HG02610 (cell line): ENCODE measurements at regions not wholly inside any gene's neighbourhood (a gene's known extent, or its start where the extent isn't known, plus 50 kb on each side); places are given as distances from the start of the nearest gene placed in this dataset.

Experiments used
- ATAC-seq: cut with Tn5 transposase; IDR thresholded peaks from one replicate; pipeline ENCODE4 v1.9.1; 2021; ENCODE audit warnings: mild to moderate bottlenecking, moderate library complexity; ENCODE audit not compliant: unreplicated experiment

GRCh38 chr22:49574881-49575702, 252.6 kb downstream of the BRD1 start:
- ATAC-seq: no peak

- ATAC-seq: no peak
These were observed 253.3 kb downstream of the BRD1 start for GRCh38 chr22:49574205-49574880.

- ATAC-seq: no peak
These were observed 254.4 kb downstream of the BRD1 start for GRCh38 chr22:49573109-49573765.

GRCh38 chr22:49571326-49571725, 256.3 kb downstream of the BRD1 start:
- ATAC-seq: no peak

GRCh38 chr22:49570032-49570848, 257.4 kb downstream of the BRD1 start:
- ATAC-seq: no peak

- no peak for ATAC-seq
These were observed 258.2 kb downstream of the BRD1 start for GRCh38 chr22:49569286-49570031.

- no peak for ATAC-seq
These were observed 258.9 kb downstream of the BRD1 start for GRCh38 chr22:49568751-49569285.

- ATAC-seq: no peak
These were observed 259.5 kb downstream of the BRD1 start for GRCh38 chr22:49567899-49568750.

GRCh38 chr22:49566693-49567092, 261.0 kb downstream of the BRD1 start:
- no peak for ATAC-seq

GRCh38 chr22:49566141-49566541, 261.5 kb downstream of the BRD1 start:
- ATAC-seq: no peak

GRCh38 chr22:49565516-49565855, 262.2 kb downstream of the BRD1 start:
- no peak for ATAC-seq

- ATAC-seq: no peak
These were observed 262.8 kb downstream of the BRD1 start for GRCh38 chr22:49564666-49565515.

- no peak for ATAC-seq
These were observed 263.6 kb downstream of the BRD1 start for GRCh38 chr22:49564054-49564453.

GRCh38 chr22:49562685-49563249, 264.9 kb downstream of the BRD1 start:
- no peak for ATAC-seq

GRCh38 chr22:49561976-49562375, 265.7 kb downstream of the BRD1 start:
- no peak for ATAC-seq

GRCh38 chr22:49561338-49561737, 266.3 kb downstream of the BRD1 start:
- no peak for ATAC-seq

- no peak for ATAC-seq
These were observed 272.1 kb downstream of the BRD1 start for GRCh38 chr22:49555526-49555925.

- ATAC-seq: no peak
These were observed 272.9 kb downstream of the BRD1 start for GRCh38 chr22:49554741-49555140.
